Mesendoderm (in vitro differentiated cells): ENCODE measurements at regions not wholly inside any gene's neighbourhood (a gene's known extent, or its start where the extent isn't known, plus 50 kb on each side); places are given as distances from the start of the nearest gene placed in this dataset.
"Not testable (repeated sequence)": the region's sequence is repeated elsewhere in the genome, so short reads cannot be mapped to it uniquely, and the experiment has no call there.

Experiments used
- DNase-seq: peaks from one replicate; pipeline ENCODE4 v3.0.0; 2013
- H2AK5ac ChIP-seq: 2 replicates; pipeline ENCODE4 v1.6.1; 2013; ENCODE audit warnings: low read length, inconsistent platforms
- H2BK120ac ChIP-seq: 2 replicates; pipeline ENCODE4 v1.6.1; 2013; ENCODE audit warnings: low read depth, mild to moderate bottlenecking, low read length, moderate library complexity, mixed read lengths
- H2BK15ac ChIP-seq: replicated peaks from 2 replicates; pipeline ENCODE4 v1.6.1; 2013; ENCODE audit warnings: low read depth, mild to moderate bottlenecking, moderate library complexity
- H2BK5ac ChIP-seq: 2 replicates; pipeline ENCODE4 v1.6.1; 2013; ENCODE audit warnings: low read length, inconsistent platforms
- H3K18ac ChIP-seq: 2 replicates; pipeline ENCODE4 v1.6.1; 2013; ENCODE audit warnings: mild to moderate bottlenecking, low read length, mixed read lengths
- H3K23ac ChIP-seq: one replicate; pipeline ENCODE4 v1.6.1; 2013; ENCODE audit warnings: low read length
- H3K27ac ChIP-seq: 2 replicates; pipeline ENCODE4 v1.5.1; 2013; ENCODE audit warnings: low read depth, mild to moderate bottlenecking, inconsistent platforms, low read length, moderate library complexity
- H3K27me3 ChIP-seq: 2 replicates; pipeline ENCODE4 v1.6.1; 2013; ENCODE audit warnings: low read length, control low read depth, mild to moderate bottlenecking, inconsistent platforms; ENCODE audit not compliant: insufficient read depth, poor library complexity
- H3K36me3 ChIP-seq: 2 replicates; pipeline ENCODE4 v1.6.1; 2013; ENCODE audit warnings: low read length, inconsistent platforms; ENCODE audit not compliant: control insufficient read depth, insufficient read depth
- H3K4ac ChIP-seq: one replicate; pipeline ENCODE4 v1.6.1; 2013; ENCODE audit warnings: low read depth, mild to moderate bottlenecking, low read length, moderate library complexity
- H3K4me1 ChIP-seq: 2 replicates; pipeline ENCODE4 v1.6.1; 2013; ENCODE audit warnings: low read depth, low read length, inconsistent platforms; ENCODE audit not compliant: control insufficient read depth
- H3K4me2 ChIP-seq: 2 replicates; pipeline ENCODE4 v1.6.1; 2013; ENCODE audit warnings: low read length
- H3K4me3 ChIP-seq: 2 replicates; pipeline ENCODE4 v1.5.1; 2013; ENCODE audit warnings: mild to moderate bottlenecking, low read length
- H3K56ac ChIP-seq: one replicate; pipeline ENCODE4 v1.6.1; 2013; ENCODE audit warnings: low read length
- H3K79me1 ChIP-seq: 2 replicates; pipeline ENCODE4 v1.6.1; 2013; ENCODE audit warnings: low read length, inconsistent platforms
- H3K79me2 ChIP-seq: 2 replicates; pipeline ENCODE4 v1.6.1; 2013; ENCODE audit warnings: mild to moderate bottlenecking, low read length; ENCODE audit not compliant: control insufficient read depth, insufficient read depth
- H3K9ac ChIP-seq: 2 replicates; pipeline ENCODE4 v1.6.1; 2013; ENCODE audit warnings: low read length, inconsistent platforms
- H4K5ac ChIP-seq: one replicate; pipeline ENCODE4 v1.6.1; 2013; ENCODE audit warnings: low read length
- H4K8ac ChIP-seq: one replicate; pipeline ENCODE4 v1.6.1; 2013; ENCODE audit warnings: low read depth, mild to moderate bottlenecking, control low read depth, low read length, moderate library complexity
- WGBS: extraction: QIAGEN DNeasy Blood & Tissue Kit; methylation state at CpG from one replicate; pipeline ENCODE4 v1.1.7; 2013; ENCODE audit warnings: low lambda C conversion rate, missing lambda C conversion rate; ENCODE audit not compliant: insufficient coverage; ENCODE audit errors: extremely low coverage; 5-methylcytosine and 5-hydroxymethylcytosine counted together

GRCh38 chr4:188959424-188959823 is 820.2 kb downstream of the TRIML1 start:
- H3K79me2 ChIP-seq = no peaks in the 10 kb centered on the region
- H2BK5ac ChIP-seq = no peak overlapping the region
- H2BK15ac ChIP-seq = no peak overlapping the region
- H3K4ac ChIP-seq = no peak overlapping the region
- H3K4me1 ChIP-seq = no peaks in the 10 kb centered on the region
- no peak overlapping the region for H3K4me3 ChIP-seq
- no peak overlapping the region for H2BK120ac ChIP-seq
- no peaks in the 10 kb centered on the region for H3K79me1 ChIP-seq
- H3K4me2 ChIP-seq = no peak overlapping the region
- no peak overlapping the region for H2AK5ac ChIP-seq
- H3K23ac ChIP-seq = no peak overlapping the region
- H4K8ac ChIP-seq = no peak overlapping the region
- no peak overlapping the region for H3K9ac ChIP-seq
- DNase-seq = no peak
- H3K56ac ChIP-seq = no peak overlapping the region
- no peaks in the 10 kb centered on the region for H3K27me3 ChIP-seq
- no CpG with 5 or more reads among the region's 6 CpGs for WGBS
- no peak overlapping the region for H3K27ac ChIP-seq
- H3K36me3 ChIP-seq = no peaks in the 10 kb centered on the region
- no peak overlapping the region for H4K5ac ChIP-seq
- no peak overlapping the region for H3K18ac ChIP-seq

GRCh38 chr4:188960411-188961093 is 821.3 kb downstream of the TRIML1 start:
- peak; percentile 34 for DNase-seq
- Histone ChIP-seq H3K9ac (no peak overlapping the region), H3K27me3 (no peaks in the 10 kb centered on the region), H2BK5ac (no peak overlapping the region), H3K56ac (no peak overlapping the region), H3K27ac (no peak overlapping the region), H3K4ac (no peak overlapping the region), H3K36me3 (no peaks in the 10 kb centered on the region), H4K8ac (no peak overlapping the region), H2BK15ac (no peak overlapping the region), H3K79me2 (no peaks in the 10 kb centered on the region), H3K4me2 (no peak overlapping the region), H3K79me1 (no peaks in the 10 kb centered on the region), H3K23ac (no peak overlapping the region), H3K4me1 (no peaks in the 10 kb centered on the region), H4K5ac (no peak overlapping the region), H2AK5ac (no peak overlapping the region), H3K4me3 (no peak overlapping the region), H2BK120ac (no peak overlapping the region), H3K18ac (no peak overlapping the region)
- WGBS = no CpG with 5 or more reads among the region's 4 CpGs

GRCh38 chr4:188971125-188971524 is 831.9 kb downstream of the TRIML1 start:
- no peak overlapping the region for H2AK5ac ChIP-seq
- peaks cover 2% of the 10 kb centered on the region for H3K4me1 ChIP-seq
- no peaks in the 10 kb centered on the region for H3K79me1 ChIP-seq
- no peak overlapping the region for H3K9ac ChIP-seq
- no peak overlapping the region for H3K4me2 ChIP-seq
- no CpG with 5 or more reads among the region's 3 CpGs for WGBS
- no peak overlapping the region for H3K56ac ChIP-seq
- H4K5ac ChIP-seq = no peak overlapping the region
- peak; percentile 10 for DNase-seq
- no peak overlapping the region for H3K18ac ChIP-seq
- H3K79me2 ChIP-seq = no peaks in the 10 kb centered on the region
- no peak overlapping the region for H2BK120ac ChIP-seq
- no peak overlapping the region for H3K4me3 ChIP-seq
- no peak overlapping the region for H4K8ac ChIP-seq
- no peaks in the 10 kb centered on the region for H3K36me3 ChIP-seq
- H2BK5ac ChIP-seq = no peak overlapping the region
- no peaks in the 10 kb centered on the region for H3K27me3 ChIP-seq
- H2BK15ac ChIP-seq = no peak overlapping the region
- no peak overlapping the region for H3K4ac ChIP-seq
- no peak overlapping the region for H3K23ac ChIP-seq
- no peak overlapping the region for H3K27ac ChIP-seq

GRCh38 chr4:188975271-188975670 is 836.0 kb downstream of the TRIML1 start:
- Histone ChIP-seq H4K5ac (no peak overlapping the region), H3K18ac (peak overlapping the region; percentile 2), H3K4me2 (no peak overlapping the region), H3K4ac (no peak overlapping the region), H3K23ac (no peak overlapping the region), H2AK5ac (no peak overlapping the region), H4K8ac (no peak overlapping the region), H3K79me1 (no peaks in the 10 kb centered on the region), H3K4me1 (peaks cover 2% of the 10 kb centered on the region), H3K79me2 (no peaks in the 10 kb centered on the region), H3K27ac (no peak overlapping the region), H3K4me3 (no peak overlapping the region), H3K27me3 (no peaks in the 10 kb centered on the region), H3K56ac (no peak overlapping the region), H3K9ac (no peak overlapping the region), H3K36me3 (no peaks in the 10 kb centered on the region), H2BK120ac (no peak overlapping the region), H2BK5ac (peak overlapping the region; percentile 80), H2BK15ac (no peak overlapping the region)
- peak; percentile 30 for DNase-seq
- WGBS = no CpG with 5 or more reads among the region's 10 CpGs

- Histone ChIP-seq H3K4me1 (peaks cover 2% of the 10 kb centered on the region), H2BK5ac (no peak overlapping the region), H2BK15ac (no peak overlapping the region), H2BK120ac (no peak overlapping the region), H3K9ac (no peak overlapping the region), H3K27me3 (no peaks in the 10 kb centered on the region), H3K23ac (no peak overlapping the region), H3K27ac (peak overlapping the region; percentile 65), H3K79me2 (no peaks in the 10 kb centered on the region), H3K4me3 (no peak overlapping the region), H4K8ac (no peak overlapping the region), H2AK5ac (no peak overlapping the region), H3K4me2 (no peak overlapping the region), H3K36me3 (no peaks in the 10 kb centered on the region), H4K5ac (no peak overlapping the region), H3K79me1 (no peaks in the 10 kb centered on the region), H3K4ac (no peak overlapping the region), H3K18ac (peak overlapping the region; percentile 60), H3K56ac (no peak overlapping the region)
- DNase-seq = peak; percentile 91
- no CpG with 5 or more reads among the region's 2 CpGs for WGBS
These were observed 837.4 kb downstream of the TRIML1 start for GRCh38 chr4:188976644-188977115.

- not testable (repeated sequence) for H4K8ac ChIP-seq, H3K56ac ChIP-seq, H3K27me3 ChIP-seq, H2AK5ac ChIP-seq, H3K9ac ChIP-seq, H2BK120ac ChIP-seq, H4K5ac ChIP-seq, H3K4me2 ChIP-seq, H3K79me1 ChIP-seq, H3K79me2 ChIP-seq, H2BK5ac ChIP-seq, H2BK15ac ChIP-seq, H3K23ac ChIP-seq, H3K18ac ChIP-seq, H3K36me3 ChIP-seq, H3K4me1 ChIP-seq, H3K4me3 ChIP-seq
- no CpG with 5 or more reads among the region's 6 CpGs for WGBS
- peak; percentile 13 for DNase-seq
- Histone ChIP-seq H3K4ac (peak overlapping the region; percentile 52), H3K27ac (peak overlapping the region; percentile 62)
These were observed 838.0 kb downstream of the TRIML1 start for GRCh38 chr4:188977232-188977631.
